K562 (cell line): ENCODE measurements at regions not wholly inside any gene's neighbourhood (a gene's known extent, or its start where the extent isn't known, plus 50 kb on each side); places are given as distances from the start of the nearest gene placed in this dataset.
"Not testable (repeated sequence)": the region's sequence is repeated elsewhere in the genome, so short reads cannot be mapped to it uniquely, and the experiment has no call there.

Experiments used
- ATAC-seq: fragments of 200-7000 bp; cut with Tn5 transposase; 3 replicates; pipeline ENCODE4 v1.9.1; 2020; ENCODE audit warnings: moderate library complexity
- BruUV-seq: library from RNA; stranded (reverse); fragments of 400-500 nt; replicated peaks from 2 replicates; lab custom pipeline; 2021; lab: Mats Ljungman, UMichigan
- CTCF ChIA-PET: fragments of 300-600 bp; formaldehyde crosslinking; extraction: SDS; loops from one replicate; lab custom pipeline; 2021; ENCODE audit warnings: low intra/inter-chr PET ratio; lab: Yijun Ruan, JAX
- POLR2A ChIA-PET: fragments of 300-600, 350-650 bp; sonication (Branson Sonifier 250); formaldehyde crosslinking; extraction: SDS; loops from one replicate; lab custom pipeline; 2021; ENCODE audit warnings: antibody characterized with exemption, inconsistent platforms; lab: Yijun Ruan, JAX
- DNase-seq, 4 experiments: peaks; one replicate each; pipeline versions ENCODE4 v3.0.0 to v3.0.0-alpha.2; 2011 to 2018; ENCODE audit warnings: low spot score in 3 of 4, mixed read lengths in 3 of 4; ENCODE audit errors: extremely low read depth in 1 of 4
- FAIRE-seq: peaks from 2 replicates; lab custom pipeline; 2011; peaks lifted over from hg19 to GRCh38; lab: Jason Lieb, UNC
- H2AFZ ChIP-seq: 2 replicates; pipeline ENCODE4 v1.6.0; 2011; ENCODE audit warnings: low read depth, low read length, control low read depth, inconsistent platforms
- H3K27ac ChIP-seq: fragments of 200-600 bp; 3 replicates; pipeline ENCODE4 v1.8.0; 2011; ENCODE audit warnings: low read depth, mild to moderate bottlenecking, control low read depth, inconsistent platforms, low read length, moderate library complexity, mixed read lengths; ENCODE audit errors: extremely low read depth
- H3K27me3 ChIP-seq, 2 experiments: fragments of 300-600 bp in 1 of 2; 2 replicates in 1 of 2; 3 replicates in 1 of 2; pipeline versions ENCODE4 v1.6.0 to v1.8.0; 2011; ENCODE audit warnings: inconsistent platforms in 2 of 2, low read length in 2 of 2, mild to moderate bottlenecking in 1 of 2, mixed read lengths in 1 of 2, moderate library complexity in 1 of 2; ENCODE audit not compliant: control insufficient read depth in 2 of 2, insufficient read depth in 2 of 2
- H3K36me3 ChIP-seq: fragments of 300-600 bp; 3 replicates; pipeline ENCODE4 v1.8.0; 2011; ENCODE audit warnings: mild to moderate bottlenecking, low read length, inconsistent platforms; ENCODE audit not compliant: control insufficient read depth, insufficient read depth
- H3K4me1 ChIP-seq, 2 experiments: fragments of 200-600 bp in 1 of 2; replicated peaks in 1 of 2; 2 replicates in 1 of 2; 3 replicates in 1 of 2; pipeline versions ENCODE4 v1.5.1 to v1.8.0; 2011; ENCODE audit warnings: inconsistent platforms in 2 of 2, low read length in 2 of 2, mild to moderate bottlenecking in 1 of 2, mixed read lengths in 1 of 2, moderate library complexity in 1 of 2; ENCODE audit not compliant: control insufficient read depth in 2 of 2, insufficient read depth in 2 of 2
- H3K4me2 ChIP-seq: 2 replicates; pipeline ENCODE4 v1.6.1; 2011; ENCODE audit warnings: low read length, control low read depth, inconsistent platforms, mixed read lengths; ENCODE audit not compliant: insufficient read depth
- H3K4me3 ChIP-seq: fragments of 200-600 bp; sonication (generic), shearing (Covaris generic); 2 replicates; pipeline ENCODE4 v1.5.1; 2016; ENCODE audit warnings: control low read depth, inconsistent platforms
- H3K79me2 ChIP-seq: fragments of 200-600 bp; 3 replicates; pipeline ENCODE4 v1.8.0; 2011; ENCODE audit warnings: low read length, inconsistent platforms; ENCODE audit not compliant: control insufficient read depth, insufficient read depth
- H3K9ac ChIP-seq, 2 experiments: 2 replicates each; pipeline versions ENCODE4 v1.6.0 to v1.6.1; 2011; ENCODE audit warnings: low read depth in 2 of 2, low read length in 2 of 2, control low read depth in 1 of 2, inconsistent platforms in 1 of 2, mild to moderate bottlenecking in 1 of 2, mixed read lengths in 1 of 2; ENCODE audit not compliant: insufficient read depth in 1 of 2
- H3K9me1 ChIP-seq: one replicate; pipeline ENCODE4 v1.6.0; 2011; ENCODE audit warnings: inconsistent platforms, mild to moderate bottlenecking, low read length, moderate library complexity; ENCODE audit not compliant: control insufficient read depth, insufficient read depth
- H3K9me3 ChIP-seq: replicated peaks from 2 replicates; pipeline ENCODE4 v1.5.1; 2011; ENCODE audit warnings: low read depth, low read length, inconsistent platforms; ENCODE audit not compliant: control insufficient read depth, insufficient read depth
- H4K20me1 ChIP-seq: replicated peaks from 2 replicates; pipeline ENCODE4 v1.6.1; 2011; ENCODE audit warnings: low read length, inconsistent platforms, mixed read lengths; ENCODE audit not compliant: control insufficient read depth, insufficient read depth
- CEBPG ChIP-seq, 3 experiments: fragments of 200-800 bp in 1 of 3; sonication (Bioruptor generic) in 1 of 3; sonication (generic) in 1 of 3; formaldehyde crosslinking in 1 of 3; IDR thresholded peaks in 2 of 3; conservative IDR thresholded peaks in 1 of 3; 2 replicates each; pipeline versions ENCODE4 v1.6.1 to v1.8.0; 2016 to 2022; ENCODE audit warnings: missing compliant biosample characterization in 2 of 3, missing genetic modification characterization in 2 of 3, mild to moderate bottlenecking in 1 of 3, missing genetic modification reagents in 1 of 3
- WGBS: fragments of 100-300 bp; shearing (Covaris generic); methylation state at CpG from one replicate; pipeline ENCODE4 v1.1.6; 2016; ENCODE audit warnings: low coverage, mixed read lengths; ENCODE audit not compliant: insufficient coverage; ENCODE audit errors: missing lambda C conversion rate; 5-methylcytosine and 5-hydroxymethylcytosine counted together
- in situ Hi-C: fragments of 300-500 bp; cut with MboI; formaldehyde crosslinking; loops from 4 replicates; pipeline ENCODE4 v1.15.0; 2018; ENCODE audit warnings: inconsistent platforms, mixed read lengths
- intact Hi-C: fragments of 100-400 bp; cut with micrococcal nuclease; formaldehyde crosslinking; loops from 2 replicates; pipeline ENCODE4 v1.14.2; 2022

- WGBS: 19% methylated on average over 5 of the region's 6 CpGs
- H3K4me2 ChIP-seq, in situ Hi-C loops: not testable (repeated sequence)
Observed at GRCh38 chr7:55695893-55696701, 123.8 kb upstream of the VOPP1 start.

DNA sequence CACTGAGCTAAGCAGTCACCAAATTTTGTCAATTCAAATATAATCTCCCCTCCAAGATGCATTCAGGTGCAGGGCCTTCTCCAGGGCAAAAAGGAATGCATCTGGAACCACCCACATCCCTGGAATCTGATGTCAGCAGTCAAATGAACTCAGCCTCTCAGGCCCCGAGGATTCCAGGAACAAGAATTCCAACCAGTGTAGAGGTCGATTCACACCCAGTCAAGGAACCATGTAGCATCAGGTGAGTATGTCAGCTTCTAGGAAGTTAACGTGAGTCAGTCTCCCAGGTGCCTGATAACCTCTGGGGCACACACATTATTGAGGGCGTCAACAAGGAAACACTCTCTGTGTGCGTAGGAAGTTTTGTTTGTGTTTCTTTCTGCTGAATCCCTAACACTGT is 122.2 kb upstream of the VOPP1 start:
- CTCF ChIA-PET; H3K9me1 ChIP-seq; H3K4me3 ChIP-seq; H3K27ac ChIP-seq; H4K20me1 ChIP-seq; H3K36me3 ChIP-seq; H2AFZ ChIP-seq; H3K79me2 ChIP-seq; POLR2A ChIA-PET; H3K9me3 ChIP-seq; H3K9ac ChIP-seq; DNase-seq; H3K4me1 ChIP-seq; intact Hi-C loops; H3K4me2 ChIP-seq; in situ Hi-C loops; H3K27me3 ChIP-seq; BruUV-seq; TF ChIP-seq CEBPG (CRISPR knock-in tag; IDR thresholded peaks at IDR 0.05): not testable (repeated sequence)
- peak; percentile 21 for ATAC-seq
- FAIRE-seq: peak; percentile 51
- TF ChIP-seq CEBPG (tag; conservative IDR thresholded peaks at IDR 0.05 in 1 of 2, IDR thresholded peaks at IDR 0.05 in 1 of 2): peak in 1 of 2 experiments; percentile 64; a peak in 1 of 4 replicates
- WGBS: 11% methylated on average over 4 of the region's 5 CpGs

More at GRCh38 chr7:55695893-55696701, 123.8 kb upstream of the VOPP1 start:
- H3K4me1 ChIP-seq, H3K27me3 ChIP-seq, POLR2A ChIA-PET, H3K27ac ChIP-seq, H3K9me3 ChIP-seq, H2AFZ ChIP-seq, FAIRE-seq, BruUV-seq, H3K9ac ChIP-seq, H3K4me3 ChIP-seq, intact Hi-C loops, DNase-seq, H3K79me2 ChIP-seq, H4K20me1 ChIP-seq, H3K9me1 ChIP-seq, ATAC-seq, H3K36me3 ChIP-seq, CTCF ChIA-PET: not testable (repeated sequence)
